ENCODE measurements at regions not wholly inside any gene's neighbourhood (a gene's known extent, or its start where the extent isn't known, plus 50 kb on each side); places are given as distances from the start of the nearest gene placed in this dataset.
A peak's percentile ranks its signal among the peaks of the same experiment; 100 is the strongest.
"Not testable (repeated sequence)": the region's sequence is repeated elsewhere in the genome, so short reads cannot be mapped to it uniquely, and the experiment has no call there.

DNA sequence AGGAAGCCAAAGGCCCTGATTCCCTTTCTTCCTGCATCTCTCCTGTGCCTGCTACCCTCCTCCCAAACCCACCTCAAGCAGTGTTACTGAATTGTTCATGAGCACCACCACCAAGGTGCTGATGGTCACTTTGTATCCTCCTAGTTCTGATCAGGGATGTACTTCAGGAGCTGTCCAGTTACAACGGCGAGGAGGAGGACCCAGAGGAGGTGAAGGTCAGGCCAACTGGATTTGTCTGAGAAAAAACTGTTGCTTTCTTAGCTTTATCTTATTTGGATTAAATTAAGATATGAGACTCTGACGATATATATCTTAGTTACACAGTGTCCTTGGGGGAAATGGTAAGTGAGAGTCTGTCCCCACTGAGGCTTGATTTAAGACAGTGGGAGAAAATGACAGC lies 135.0 kb upstream of the THOC3 start:
- not testable (repeated sequence) for H3K27me3 ChIP-seq (ENCODE audit: control insufficient read depth, insufficient read depth, low read length); H3K36me3 ChIP-seq (replicated peaks; ENCODE audit: control insufficient read depth, insufficient read depth, low read length); H3K4me3 ChIP-seq (ENCODE audit: insufficient read depth, low read depth, low read length); DNase-seq

DNA sequence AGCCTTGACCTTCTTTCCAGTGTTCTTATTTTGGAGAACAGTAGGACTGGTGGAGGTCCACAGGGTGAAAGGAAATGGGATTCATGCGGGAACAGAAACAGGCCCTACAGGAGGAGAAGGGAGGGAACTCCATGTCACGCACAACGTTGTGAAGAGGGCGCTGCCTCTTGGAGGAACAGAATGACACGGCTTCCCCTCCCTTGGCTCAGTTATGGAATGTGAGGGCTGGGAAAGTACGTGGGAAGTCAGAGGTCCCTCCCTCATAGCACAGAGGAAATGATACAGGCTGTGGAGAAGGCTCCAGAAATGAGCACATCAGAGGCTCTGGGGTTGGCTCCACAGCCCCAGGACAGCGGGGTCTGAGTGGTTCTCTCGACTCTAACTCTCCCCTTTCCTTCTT lies 125.3 kb upstream of the SIMC1 start:
- not testable (repeated sequence) for H3K4me3 ChIP-seq (ENCODE audit: insufficient read depth, low read depth, low read length); H3K27me3 ChIP-seq (ENCODE audit: control insufficient read depth, insufficient read depth, low read length); DNase-seq; H3K36me3 ChIP-seq (replicated peaks; ENCODE audit: control insufficient read depth, insufficient read depth, low read length)

DNA sequence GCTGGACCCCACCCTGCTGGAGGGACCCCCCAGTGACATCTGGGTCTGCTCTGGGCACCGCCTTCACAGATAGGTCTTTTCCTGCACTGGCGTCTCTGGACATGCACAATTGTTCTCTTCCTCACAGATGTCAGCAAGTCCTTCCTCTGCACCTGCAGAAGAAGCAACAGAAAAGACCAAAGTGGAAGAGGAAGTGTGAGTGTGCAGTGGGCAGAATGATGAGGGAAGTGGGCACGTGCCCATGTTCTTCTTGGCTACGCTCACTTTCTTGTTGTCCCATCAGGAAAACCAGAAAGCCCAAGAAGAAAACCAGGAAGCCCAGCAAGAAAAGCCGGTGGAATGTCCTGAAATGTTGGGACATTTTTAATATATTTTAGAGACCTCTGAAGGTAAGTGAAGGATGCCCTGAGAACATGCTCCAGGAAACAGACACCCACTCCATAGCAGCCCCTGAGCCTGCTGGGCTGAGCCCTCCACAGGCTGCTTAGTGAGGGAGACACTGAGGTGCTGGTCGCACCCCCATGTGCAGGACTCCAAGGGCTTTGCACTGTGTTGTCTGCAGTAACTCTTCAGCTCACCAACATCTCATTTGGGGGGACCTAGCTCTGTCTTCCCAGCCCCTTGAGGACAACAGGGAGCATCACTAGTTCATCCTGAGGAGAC lies 124.4 kb upstream of the SIMC1 start:
- H3K4me3 ChIP-seq (ENCODE audit: insufficient read depth, low read depth, low read length); H3K27me3 ChIP-seq (ENCODE audit: control insufficient read depth, insufficient read depth, low read length); DNase-seq; H3K36me3 ChIP-seq (replicated peaks; ENCODE audit: control insufficient read depth, insufficient read depth, low read length): not testable (repeated sequence)

DNA sequence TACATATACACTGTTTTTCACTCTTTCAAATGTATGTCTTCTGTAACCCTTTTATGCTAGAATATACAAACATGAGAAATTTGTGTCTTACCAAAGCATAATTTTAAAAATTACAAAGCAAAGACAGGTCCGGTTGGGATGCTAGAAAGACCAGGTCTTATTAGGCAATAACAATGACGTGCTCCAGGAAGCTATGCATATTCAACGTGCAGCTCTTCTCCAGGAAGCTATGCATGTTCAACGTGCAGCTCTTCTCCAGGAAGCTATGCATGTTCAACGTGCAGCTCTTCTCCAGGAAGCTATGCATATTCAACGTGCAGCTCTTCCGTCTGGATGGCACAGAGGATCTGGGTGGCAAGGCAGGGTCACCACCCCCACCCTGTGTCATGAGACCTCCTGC lies 123.4 kb upstream of the SIMC1 start:
- DNase-seq; H3K36me3 ChIP-seq (replicated peaks; ENCODE audit: control insufficient read depth, insufficient read depth, low read length); H3K4me3 ChIP-seq (ENCODE audit: insufficient read depth, low read depth, low read length); H3K27me3 ChIP-seq (ENCODE audit: control insufficient read depth, insufficient read depth, low read length): not testable (repeated sequence)

DNA sequence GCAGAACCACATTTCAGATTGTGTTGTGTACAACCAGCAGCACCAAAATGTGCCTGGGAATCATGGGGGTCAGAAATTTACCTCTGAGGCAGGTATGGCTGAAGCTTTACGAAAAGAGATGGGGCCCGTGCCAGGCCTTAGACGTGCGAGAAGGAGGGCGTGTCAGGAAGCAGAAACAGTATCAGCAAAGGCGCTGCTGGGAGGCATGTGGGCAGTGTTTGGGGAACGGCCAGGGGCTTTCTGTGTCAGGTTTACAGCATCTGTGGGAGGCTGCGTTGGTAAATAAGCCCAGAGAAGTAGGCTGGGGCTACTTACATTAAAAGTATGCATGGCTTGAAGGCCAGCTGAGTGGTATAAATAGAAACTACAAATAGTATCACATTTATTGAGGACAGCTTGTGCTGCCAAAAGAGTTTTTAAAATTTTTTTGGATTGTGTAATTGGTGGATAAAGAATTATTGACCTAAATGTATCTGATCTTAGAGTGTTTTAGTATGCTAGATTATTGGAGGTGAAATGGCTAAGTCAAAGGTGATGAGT lies 120.5 kb upstream of the SIMC1 start:
- DNase-seq; H3K4me3 ChIP-seq (ENCODE audit: insufficient read depth, low read depth, low read length); H3K27me3 ChIP-seq (ENCODE audit: control insufficient read depth, insufficient read depth, low read length); H3K36me3 ChIP-seq (replicated peaks; ENCODE audit: control insufficient read depth, insufficient read depth, low read length): not testable (repeated sequence)

DNA sequence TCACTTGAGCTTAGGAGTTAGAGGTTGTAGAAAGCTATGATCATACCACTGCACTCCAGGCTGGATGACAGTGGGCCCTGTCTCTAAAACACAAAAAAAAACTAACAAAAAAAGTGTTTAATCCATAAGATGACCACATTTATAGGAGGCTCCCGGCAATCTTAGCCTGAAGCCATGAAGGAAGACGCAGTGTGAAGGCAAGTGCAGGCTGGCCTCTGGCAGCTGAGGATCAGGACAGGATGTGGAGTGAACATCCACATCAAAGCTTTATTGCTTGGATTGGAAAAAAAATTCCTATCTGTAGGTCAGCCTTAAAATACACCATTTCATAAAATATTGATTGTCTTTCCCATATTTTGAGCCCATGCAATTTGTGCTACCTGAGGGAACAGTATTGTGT lies 115.9 kb upstream of the SIMC1 start:
- not testable (repeated sequence) for H3K27me3 ChIP-seq (ENCODE audit: control insufficient read depth, insufficient read depth, low read length); DNase-seq; H3K4me3 ChIP-seq (ENCODE audit: insufficient read depth, low read depth, low read length); H3K36me3 ChIP-seq (replicated peaks; ENCODE audit: control insufficient read depth, insufficient read depth, low read length)

DNA sequence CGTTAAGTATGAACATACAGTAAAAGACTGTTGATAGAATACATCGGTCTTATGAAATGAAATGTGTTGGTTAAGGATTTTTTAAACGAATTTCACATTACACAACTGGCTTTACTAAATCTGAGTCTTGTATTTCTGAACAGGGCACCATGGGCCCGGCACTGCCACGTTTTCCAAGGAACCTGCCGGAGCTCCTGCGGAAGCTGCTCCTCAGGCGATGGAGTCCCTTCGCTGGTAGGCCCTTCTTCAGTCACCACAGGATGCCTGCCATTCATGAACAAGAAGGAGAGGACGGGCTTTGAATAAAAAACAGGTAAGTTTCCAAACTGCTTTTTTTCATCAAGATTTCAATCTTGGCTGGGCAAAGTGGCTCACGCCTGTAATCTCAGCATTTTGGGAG lies 114.1 kb upstream of the SIMC1 start:
- not testable (repeated sequence) for H3K4me3 ChIP-seq (ENCODE audit: insufficient read depth, low read depth, low read length); DNase-seq; H3K36me3 ChIP-seq (replicated peaks; ENCODE audit: control insufficient read depth, insufficient read depth, low read length); H3K27me3 ChIP-seq (ENCODE audit: control insufficient read depth, insufficient read depth, low read length)

DNA sequence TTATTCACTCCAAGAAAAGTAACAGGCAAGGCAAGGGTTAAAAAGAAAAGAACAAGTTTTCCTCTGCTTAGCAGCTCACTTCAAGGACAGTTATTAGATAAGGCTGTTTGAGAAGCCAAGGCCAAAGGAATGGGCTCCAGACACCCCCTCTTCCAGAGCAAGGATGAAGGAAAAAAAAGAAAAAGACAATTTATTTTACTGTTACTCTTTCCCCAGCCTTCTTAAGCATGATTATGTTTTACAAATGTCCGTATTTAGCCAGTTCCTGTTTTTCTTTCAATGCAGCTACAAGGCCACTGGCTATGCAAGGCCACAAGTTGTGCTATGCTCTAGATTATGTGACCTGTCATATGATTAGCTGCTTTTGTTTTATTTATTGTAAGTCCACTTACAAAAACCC lies 106.5 kb upstream of the SIMC1 start:
- Histone ChIP-seq H3K4me3 (ENCODE audit: insufficient read depth, low read depth, low read length) (no peak overlapping the region), H3K27me3 (ENCODE audit: control insufficient read depth, insufficient read depth, low read length) (peaks cover 16% of the 10 kb centered on the region), H3K36me3 (replicated peaks; ENCODE audit: control insufficient read depth, insufficient read depth, low read length) (no peaks in the 10 kb centered on the region)
- no peak for DNase-seq

DNA sequence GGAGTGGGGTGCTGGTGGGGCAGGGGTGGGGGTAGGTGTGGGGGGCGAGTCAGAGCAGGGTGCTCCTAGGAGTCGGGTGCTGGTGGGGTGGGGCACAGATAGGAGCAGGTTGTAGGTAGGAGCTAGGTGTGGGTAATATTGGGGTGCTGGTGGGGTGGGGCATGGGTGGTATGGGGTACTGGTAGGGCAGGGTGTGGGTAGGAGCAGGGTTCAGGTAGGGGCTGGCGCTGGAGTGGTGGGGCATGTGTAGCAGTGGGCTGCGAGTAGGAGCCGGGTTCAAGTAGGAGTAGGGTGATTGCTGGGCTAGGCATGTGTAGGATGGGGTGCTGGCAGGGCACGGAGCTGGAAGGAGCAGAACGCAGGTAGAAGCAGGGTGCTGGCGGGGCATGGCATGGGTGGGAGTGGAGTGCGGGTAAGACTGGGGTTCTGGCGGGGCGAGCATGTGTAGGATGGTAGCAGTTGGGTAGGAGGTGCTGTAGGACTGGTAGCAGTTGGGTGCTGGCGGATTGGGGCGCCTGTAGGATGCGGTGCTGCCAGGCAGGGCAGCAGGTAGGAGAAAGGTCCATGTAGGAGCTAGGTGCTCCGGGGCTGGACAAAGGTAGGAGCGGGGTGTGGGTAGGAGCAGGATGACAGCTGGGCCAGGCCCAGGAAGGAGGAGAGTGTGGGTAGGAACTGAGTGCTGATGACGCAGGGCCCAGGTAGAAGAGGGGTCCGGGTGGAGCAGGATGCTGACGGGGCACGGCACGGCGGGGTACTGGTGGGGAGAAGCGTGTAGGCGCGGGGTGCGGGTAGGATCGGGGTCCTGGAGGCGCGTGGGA lies 105.5 kb upstream of the SIMC1 start:
- peak overlapping the region; percentile 44; the same call in 1 of the 2 replicates for H3K4me3 ChIP-seq (ENCODE audit: insufficient read depth, low read depth, low read length)
- H3K36me3 ChIP-seq (replicated peaks; ENCODE audit: control insufficient read depth, insufficient read depth, low read length) = no peaks in the 10 kb centered on the region
- peaks cover 16% of the 10 kb centered on the region for H3K27me3 ChIP-seq (ENCODE audit: control insufficient read depth, insufficient read depth, low read length)
- no peak for DNase-seq

DNA sequence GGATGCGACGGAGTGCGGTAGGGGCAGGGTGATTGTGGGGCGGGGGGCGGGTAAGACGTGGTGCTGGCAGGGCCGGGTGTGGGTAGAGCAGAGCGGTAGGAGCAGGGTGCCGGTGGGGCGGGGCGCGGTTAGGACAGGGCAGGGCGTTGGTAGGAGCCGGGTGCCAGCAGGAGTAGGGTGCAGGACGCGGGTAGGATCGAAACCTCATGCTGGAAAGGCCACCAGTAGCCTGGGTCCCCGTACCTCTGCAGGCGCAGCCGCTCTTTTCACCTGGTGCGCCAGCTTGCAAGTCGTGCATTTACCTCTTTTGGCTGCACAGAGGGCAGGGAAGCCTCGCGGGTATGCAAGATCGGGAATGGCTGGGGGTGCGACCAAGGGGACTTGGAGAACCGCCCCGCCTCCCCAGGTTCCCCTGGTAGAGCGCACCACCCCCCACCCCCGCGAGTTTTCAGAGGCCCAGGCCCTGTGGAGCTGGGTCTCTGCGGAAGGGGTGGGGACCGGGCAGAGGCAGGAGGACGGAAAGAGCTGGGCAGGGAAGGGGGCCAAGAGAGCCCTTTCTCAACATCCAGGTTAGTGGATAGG lies 104.8 kb upstream of the SIMC1 start:
- H3K36me3 ChIP-seq (replicated peaks; ENCODE audit: control insufficient read depth, insufficient read depth, low read length) = no peaks in the 10 kb centered on the region
- peak; percentile 79 for DNase-seq
- peaks cover 16% of the 10 kb centered on the region for H3K27me3 ChIP-seq (ENCODE audit: control insufficient read depth, insufficient read depth, low read length)
- H3K4me3 ChIP-seq (ENCODE audit: insufficient read depth, low read depth, low read length) = peak overlapping the region; percentile 44

DNA sequence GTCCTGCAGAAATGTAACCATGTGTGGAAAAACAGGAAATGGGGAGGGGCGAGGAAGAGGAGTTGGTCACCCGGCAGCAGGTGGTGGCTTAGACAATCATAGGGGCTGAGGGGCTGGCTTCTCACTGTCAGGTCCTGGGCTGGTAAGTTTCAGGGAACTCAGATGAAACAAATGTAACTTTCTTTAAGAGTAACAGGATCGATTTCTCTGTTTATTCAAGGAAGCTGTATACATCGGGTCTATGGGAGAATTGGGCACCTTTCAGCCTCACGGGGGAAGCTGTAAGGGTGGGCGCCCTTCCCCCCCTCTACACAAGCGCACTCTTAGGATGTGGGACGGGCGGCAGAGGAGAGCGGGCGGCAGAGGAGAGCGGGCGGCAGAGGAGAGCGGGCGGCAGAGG lies 104.3 kb upstream of the SIMC1 start:
- Histone ChIP-seq H3K36me3 (replicated peaks; ENCODE audit: control insufficient read depth, insufficient read depth, low read length) (no peaks in the 10 kb centered on the region), H3K4me3 (ENCODE audit: insufficient read depth, low read depth, low read length) (peak overlapping the region; percentile 44; the same call in 1 of the 2 replicates), H3K27me3 (ENCODE audit: control insufficient read depth, insufficient read depth, low read length) (peaks cover 16% of the 10 kb centered on the region)
- DNase-seq = no peak

DNA sequence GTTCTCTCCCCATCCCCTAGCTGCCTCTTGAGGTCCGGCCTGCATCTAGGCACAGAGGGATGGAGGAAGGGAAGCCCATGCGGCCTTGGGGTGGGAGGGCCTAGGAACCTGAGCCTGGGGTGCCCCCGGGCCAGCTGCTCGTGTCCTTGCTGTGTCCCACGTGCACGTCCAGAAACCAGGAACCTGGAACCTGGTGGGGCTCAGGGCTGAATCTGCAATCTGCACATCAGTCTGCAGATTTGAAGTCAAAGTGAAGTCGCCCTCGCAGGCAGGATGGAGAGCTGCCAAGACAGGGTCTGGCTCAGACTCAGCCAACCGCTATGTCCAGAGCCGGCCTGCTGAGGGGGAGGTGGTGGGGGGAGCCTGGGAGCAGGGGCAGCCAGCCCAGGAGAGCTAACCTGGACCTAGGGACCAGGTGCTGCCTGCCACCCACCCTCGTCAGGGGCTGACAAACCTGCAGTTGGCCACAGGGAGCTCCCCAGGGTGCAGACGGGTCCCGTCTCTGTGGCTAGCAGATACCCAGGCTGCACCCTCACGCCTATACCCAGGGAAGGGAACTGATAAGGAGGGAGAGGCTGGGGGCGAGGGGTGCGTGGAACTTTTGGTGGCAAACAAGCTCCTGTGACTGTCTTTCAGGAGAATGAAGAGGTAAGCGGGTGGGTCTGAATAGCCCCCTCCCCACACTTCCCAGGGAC lies 103.5 kb upstream of the SIMC1 start:
- peaks cover 16% of the 10 kb centered on the region for H3K27me3 ChIP-seq (ENCODE audit: control insufficient read depth, insufficient read depth, low read length)
- no peaks in the 10 kb centered on the region for H3K36me3 ChIP-seq (replicated peaks; ENCODE audit: control insufficient read depth, insufficient read depth, low read length)
- peak; percentile 60 for DNase-seq
- no peak overlapping the region for H3K4me3 ChIP-seq (ENCODE audit: insufficient read depth, low read depth, low read length)

DNA sequence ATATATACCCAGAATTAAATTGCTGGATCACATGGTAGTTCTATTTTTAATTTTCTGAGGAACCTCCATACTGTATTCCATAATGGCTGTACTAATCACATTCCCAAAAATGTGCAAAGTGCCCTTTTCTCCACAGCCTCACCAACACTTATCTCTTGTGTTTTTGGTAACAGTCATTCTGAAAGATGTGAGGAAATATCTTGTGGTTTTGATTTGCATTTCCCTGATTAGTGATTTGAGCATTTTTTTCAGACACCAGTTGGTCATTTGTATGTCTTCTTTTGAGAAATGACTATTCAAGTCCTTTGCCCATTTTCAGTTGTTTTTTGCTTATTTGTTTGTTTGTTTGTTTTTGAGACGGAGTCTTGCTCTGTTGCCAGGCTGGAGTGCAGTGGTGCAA lies 98.1 kb upstream of the SIMC1 start:
- not testable (repeated sequence) for H3K4me3 ChIP-seq (ENCODE audit: insufficient read depth, low read depth, low read length); H3K27me3 ChIP-seq (ENCODE audit: control insufficient read depth, insufficient read depth, low read length); DNase-seq; H3K36me3 ChIP-seq (replicated peaks; ENCODE audit: control insufficient read depth, insufficient read depth, low read length)

DNA sequence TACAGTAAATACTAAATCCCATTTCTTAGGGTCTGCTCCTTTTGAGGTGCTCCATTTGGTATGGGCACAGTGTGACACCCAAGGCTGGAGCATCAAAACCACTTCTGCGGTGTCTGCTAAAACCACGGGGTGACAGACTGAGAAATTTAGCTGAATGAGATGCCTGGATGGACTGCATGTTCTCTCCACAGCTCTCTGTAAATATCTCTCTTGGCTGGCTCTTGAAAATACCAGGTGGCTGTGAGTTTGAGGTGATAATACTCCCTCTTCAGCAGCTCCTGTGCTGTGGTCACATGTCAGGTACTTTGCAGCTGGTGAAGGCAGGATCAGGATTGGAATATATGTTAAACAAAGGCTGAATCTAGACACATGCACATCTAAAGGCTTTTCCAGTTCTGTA lies 93.7 kb upstream of the SIMC1 start:
- H3K27me3 ChIP-seq (ENCODE audit: control insufficient read depth, insufficient read depth, low read length) = no peaks in the 10 kb centered on the region

More for the DNA sequence above, 93.7 kb upstream of the SIMC1 start:
- Histone ChIP-seq H3K36me3 (replicated peaks; ENCODE audit: control insufficient read depth, insufficient read depth, low read length) (no peaks in the 10 kb centered on the region), H3K4me3 (ENCODE audit: insufficient read depth, low read depth, low read length) (no peak overlapping the region)
- DNase-seq = no peak
